IPS-NIHi7 (cell line): ENCODE measurements at regions not wholly inside any gene's neighbourhood (a gene's known extent, or its start where the extent isn't known, plus 50 kb on each side); places are given as distances from the start of the nearest gene placed in this dataset.

Source experiments
- DNase-seq: peaks from one replicate; pipeline ENCODE4 v3.0.0; 2012; ENCODE audit warnings: mixed read lengths; ENCODE audit errors: extremely low spot score

- DNase-seq: no peak
Observed at GRCh38 chr16:79497606-79498350, 102.8 kb downstream of the MAF start.

- no peak for DNase-seq
Observed at GRCh38 chr16:79493911-79494310, 106.6 kb downstream of the MAF start.

DNA sequence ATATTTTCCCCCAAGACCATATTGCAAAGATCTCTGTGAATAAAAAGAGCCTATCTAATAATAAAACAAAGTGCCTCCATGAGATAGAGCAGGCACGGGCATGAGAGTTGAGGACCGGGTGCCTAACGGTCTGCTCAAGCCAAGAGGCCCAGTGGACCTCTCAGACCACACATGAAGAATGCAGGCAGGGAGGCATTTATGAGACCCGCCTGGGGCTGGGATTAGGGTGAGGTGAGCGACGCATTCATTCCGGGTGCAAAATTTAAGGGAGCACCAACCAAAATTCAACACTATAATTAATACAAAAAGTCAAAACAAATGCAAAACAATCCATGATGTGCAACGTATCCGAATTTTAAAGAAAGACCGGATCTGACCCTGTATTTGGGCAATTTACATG is 108.5 kb downstream of the MAF start:
- no peak for DNase-seq

- no peak for DNase-seq
Observed at GRCh38 chr16:79485020-79485419, 115.5 kb downstream of the MAF start.

DNA sequence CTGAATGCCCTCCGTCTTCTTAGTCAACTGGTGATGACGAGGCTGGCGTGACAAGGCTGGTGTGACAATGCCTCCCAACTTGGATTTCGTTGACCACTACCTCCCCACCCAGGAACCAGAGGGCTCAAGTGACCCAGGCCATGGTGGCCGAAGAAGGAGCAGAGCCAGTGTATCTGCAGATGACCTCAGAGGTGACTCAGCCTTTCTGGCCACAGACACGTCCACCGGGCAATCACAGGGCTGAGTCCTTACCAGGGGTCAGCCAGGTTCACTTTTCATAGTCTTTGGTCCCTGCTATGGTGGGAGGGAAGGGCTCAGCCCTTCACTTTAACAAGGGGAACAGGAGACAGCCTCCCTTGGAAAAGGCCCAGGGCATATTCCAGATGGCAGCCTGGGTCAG is 116.3 kb downstream of the MAF start:
- no peak for DNase-seq

DNA sequence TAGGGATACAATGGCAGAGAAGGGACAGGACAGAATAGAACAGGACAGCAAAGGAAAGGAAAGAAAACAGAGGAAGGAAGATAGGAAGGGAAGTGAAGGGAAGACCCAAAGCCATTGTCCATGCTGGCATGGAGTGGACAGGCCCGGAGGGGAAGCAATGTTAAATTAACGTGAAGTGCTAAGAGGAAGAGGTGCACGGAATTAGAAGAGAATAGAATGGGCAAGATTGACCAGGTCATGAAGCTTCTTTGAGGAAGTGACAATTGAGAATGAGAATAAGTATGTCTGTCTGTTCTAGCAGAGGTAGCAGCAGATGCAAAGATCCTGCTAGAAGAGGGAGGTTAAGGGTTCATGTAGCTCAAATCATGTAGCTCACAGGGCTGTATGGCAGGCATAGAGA is 117.2 kb downstream of the MAF start:
- DNase-seq: no peak

- DNase-seq: no peak
Observed at GRCh38 chr16:79482011-79482410, 118.5 kb downstream of the MAF start.

GRCh38 chr16:79480929-79481328 is 119.6 kb downstream of the MAF start:
- DNase-seq: no peak

- DNase-seq: no peak
Observed at GRCh38 chr16:79480056-79480455, 120.5 kb downstream of the MAF start.

DNA sequence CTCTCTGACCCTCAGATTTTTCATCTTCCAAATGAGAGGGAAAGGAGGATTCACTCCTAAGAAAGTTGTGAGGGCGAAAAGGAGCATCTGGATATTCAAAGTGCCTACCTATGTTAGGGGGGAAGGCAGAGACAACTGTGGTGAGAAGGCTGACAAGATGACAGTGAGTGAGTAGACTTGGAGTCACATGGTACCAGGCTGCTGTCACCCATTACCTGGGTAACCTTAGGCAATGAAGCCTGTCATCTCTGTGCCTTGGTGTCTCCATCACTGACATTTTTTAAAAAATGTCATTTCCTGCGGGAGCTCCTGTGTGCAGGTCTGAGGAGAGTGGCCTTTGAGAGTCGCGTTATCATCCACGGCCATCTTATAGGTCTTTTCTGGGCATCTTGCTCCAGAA is 124.0 kb downstream of the MAF start:
- no peak for DNase-seq

DNA sequence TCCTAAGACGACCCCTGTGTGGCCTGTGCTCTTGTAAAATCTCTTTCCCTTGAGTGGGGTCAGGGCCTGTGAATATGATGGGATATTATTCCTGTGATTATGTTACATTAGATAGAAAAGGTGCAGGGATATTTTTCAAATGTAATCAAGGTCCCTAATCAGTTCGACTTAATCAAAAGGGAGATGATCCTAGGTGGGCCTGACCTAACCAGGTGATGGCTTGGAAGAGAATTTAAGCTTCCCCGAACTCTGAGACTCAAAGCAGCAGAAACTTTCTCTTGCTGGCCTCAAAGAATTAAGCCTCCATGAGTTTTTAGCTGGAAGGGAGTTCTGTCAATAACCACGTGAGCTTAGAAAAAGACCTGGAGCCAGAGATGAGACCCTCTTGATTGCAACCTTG is 124.7 kb downstream of the MAF start:
- DNase-seq: no peak

DNA sequence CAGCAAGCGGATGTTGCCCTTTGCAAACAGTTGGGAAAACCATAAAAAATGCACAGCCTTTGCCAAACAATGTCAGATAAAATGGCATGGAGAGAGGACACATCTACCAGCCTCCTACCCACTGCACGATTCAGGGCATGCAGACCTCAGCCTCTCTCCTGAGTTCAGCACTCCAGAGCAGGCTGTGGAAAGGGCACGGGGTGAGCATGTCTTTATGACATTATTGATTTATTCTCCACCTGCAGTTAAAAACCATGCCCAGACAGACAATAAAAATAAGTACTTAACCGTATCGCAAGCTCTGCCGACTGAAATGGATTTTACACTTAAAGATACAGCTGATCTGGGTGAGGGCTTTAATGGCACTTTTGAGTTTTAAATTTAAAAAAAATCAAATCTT is 127.1 kb downstream of the MAF start:
- DNase-seq: no peak

DNA sequence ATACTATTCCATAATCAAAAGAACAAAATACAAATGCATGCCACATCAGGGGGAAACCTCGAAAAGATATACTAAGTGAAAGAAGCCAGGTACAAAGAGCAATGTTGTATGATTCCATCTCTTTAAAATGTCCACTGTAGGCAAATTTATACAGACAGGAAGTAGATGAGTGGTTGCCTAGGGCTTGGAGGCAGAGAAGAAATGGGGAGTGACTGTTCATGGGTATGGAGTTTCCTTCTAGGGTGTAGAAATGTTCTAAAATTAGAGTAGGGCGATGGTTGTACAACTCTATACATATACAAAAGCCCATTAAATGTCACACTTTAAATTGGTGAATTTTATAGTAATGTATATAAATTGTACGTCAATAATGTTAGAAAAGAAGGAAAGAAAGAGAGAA is 128.1 kb downstream of the MAF start:
- DNase-seq: no peak

GRCh38 chr16:79469999-79470398 is 130.5 kb downstream of the MAF start:
- no peak for DNase-seq

DNA sequence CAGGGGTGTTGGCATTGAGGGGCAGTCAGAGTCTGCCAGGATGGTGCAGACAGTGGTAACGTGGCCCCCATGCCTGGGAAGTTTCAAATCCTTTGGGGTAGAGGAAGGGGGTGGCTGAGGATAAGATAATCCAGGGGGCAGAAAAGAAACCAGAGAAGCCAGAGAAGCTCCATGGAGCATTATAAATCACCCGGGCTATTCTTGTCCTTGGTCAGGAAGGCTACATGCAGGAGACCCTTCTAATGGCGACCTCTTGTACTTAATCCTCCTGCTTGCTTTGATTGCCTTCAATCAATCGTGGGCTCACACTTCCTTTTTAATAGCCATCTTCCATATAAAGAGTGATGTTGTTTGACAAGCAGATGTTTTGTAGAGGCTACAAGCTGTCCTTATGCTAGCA is 131.9 kb downstream of the MAF start:
- no peak for DNase-seq

DNA sequence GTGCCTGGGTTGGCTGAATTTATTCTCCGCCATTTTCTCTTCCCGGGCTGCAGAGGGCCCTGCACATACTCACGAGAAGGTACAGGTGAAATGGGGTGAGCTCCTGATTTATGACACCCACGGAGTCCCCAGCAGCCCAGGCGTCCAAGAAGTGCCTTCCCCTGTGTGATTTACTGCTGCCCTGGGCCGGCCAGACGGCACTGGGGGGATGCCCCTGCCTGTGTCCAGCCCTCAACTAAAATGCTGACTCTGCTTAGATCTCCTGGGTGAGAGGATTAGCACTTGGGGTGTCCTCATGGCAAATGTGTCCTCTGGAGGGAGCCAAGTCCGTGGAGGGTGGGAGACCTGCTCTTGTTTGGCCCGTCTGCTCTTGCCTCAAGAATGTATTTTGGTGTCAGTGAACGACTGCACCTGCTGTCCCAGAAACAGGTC is 132.4 kb downstream of the MAF start:
- DNase-seq: no peak

- no peak for DNase-seq
Observed at GRCh38 chr16:79466111-79466510, 134.4 kb downstream of the MAF start.

DNA sequence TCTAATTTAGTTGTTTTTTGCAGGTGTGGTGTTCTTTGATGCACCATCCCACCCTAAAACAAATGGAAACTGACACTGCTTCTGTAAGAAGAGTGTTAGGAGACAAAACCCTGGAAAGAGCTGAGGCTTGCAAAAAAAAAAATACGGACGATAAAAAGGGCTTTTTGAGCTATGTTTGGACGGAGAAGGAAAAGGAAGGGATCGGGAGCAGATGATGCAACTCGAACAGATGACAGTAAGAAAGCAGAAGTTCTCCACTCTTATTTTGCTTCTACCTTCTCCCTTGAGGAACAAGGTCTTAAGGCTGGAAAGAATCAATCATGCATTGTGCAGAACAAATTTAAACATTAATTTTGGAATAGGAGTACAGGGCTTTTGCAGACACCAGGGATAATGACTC is 136.7 kb downstream of the MAF start:
- DNase-seq: no peak

- no peak for DNase-seq
Observed at GRCh38 chr16:79456036-79456435, 144.5 kb downstream of the MAF start.

DNA sequence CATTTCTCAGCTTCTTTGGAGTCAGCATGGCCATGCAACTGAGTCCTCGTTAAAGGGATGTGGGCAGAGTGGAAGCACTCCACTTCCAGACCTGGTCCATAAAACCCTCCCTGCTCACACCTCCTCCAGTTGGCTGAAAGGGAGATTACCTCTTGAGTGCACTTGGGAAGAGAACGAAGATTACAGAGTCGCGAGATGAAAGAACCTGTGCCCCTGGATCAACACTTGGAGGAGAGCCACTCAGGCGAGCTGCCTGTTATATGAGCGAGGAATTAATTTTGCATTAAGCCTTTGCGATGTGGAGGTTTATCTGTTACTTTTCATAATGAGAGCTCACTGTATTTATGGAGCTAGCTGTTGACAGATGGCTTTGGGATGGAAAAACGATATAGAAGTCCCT is 147.9 kb downstream of the MAF start:
- no peak for DNase-seq

- no peak for DNase-seq
Observed at GRCh38 chr16:79451196-79451816, 149.2 kb downstream of the MAF start.

DNA sequence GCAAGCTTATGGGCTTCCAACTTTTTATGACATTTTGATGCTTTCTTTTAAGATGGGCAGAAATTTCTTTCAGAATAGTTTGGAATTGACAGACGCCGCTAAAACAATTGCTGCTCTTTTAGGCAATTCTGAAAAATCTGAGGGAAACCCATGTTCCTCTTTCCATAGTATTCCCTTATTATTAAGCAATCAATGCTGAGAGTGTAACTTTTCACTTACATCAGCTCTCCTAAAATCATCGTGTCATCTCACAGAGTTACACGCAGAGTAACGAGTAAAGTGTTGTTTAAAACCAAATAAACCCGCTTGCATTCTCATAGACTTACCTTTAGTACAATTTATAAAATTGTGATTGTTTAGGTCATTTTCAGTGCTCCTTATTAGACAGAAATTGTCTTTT is 150.6 kb downstream of the MAF start:
- DNase-seq: no peak

DNA sequence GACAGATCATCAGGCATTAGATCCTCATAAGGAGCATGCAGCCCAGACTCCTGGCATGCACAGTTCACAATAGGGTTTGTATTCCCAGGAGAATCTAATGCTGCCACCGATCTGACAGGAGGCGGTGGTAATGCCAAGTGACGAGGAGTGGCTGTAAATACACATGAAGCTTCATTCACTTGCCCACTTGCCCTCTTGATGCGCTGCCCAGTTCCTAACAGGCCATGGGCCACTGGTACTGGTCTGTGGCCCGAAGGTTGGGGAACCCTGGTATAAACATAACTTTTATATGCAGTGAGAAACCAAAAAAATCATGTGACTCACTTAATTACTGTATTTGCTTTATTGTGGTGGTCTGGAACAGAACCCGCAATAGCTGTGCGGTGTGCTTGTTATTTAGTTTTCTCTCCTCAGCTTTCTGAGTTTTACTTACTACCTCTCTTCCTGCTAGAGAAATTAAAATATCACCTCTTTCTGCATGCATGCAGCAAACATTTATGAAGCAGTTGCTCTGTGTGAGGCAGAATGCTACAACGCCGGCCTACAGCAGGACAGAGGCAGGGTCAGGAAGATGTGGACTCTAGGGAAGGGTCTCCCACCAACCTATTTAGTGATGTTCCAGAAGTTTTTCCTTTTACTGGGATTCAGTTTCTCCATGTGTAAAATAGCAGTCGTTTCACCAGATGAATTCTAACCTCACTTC is 151.3 kb downstream of the MAF start:
- no peak for DNase-seq
